ENCODE measurements at regions not wholly inside any gene's neighbourhood (a gene's known extent, or its start where the extent isn't known, plus 50 kb on each side); places are given as distances from the start of the nearest gene placed in this dataset.
"Not testable (repeated sequence)": the region's sequence is repeated elsewhere in the genome, so short reads cannot be mapped to it uniquely, and the experiment has no call there.

DNA sequence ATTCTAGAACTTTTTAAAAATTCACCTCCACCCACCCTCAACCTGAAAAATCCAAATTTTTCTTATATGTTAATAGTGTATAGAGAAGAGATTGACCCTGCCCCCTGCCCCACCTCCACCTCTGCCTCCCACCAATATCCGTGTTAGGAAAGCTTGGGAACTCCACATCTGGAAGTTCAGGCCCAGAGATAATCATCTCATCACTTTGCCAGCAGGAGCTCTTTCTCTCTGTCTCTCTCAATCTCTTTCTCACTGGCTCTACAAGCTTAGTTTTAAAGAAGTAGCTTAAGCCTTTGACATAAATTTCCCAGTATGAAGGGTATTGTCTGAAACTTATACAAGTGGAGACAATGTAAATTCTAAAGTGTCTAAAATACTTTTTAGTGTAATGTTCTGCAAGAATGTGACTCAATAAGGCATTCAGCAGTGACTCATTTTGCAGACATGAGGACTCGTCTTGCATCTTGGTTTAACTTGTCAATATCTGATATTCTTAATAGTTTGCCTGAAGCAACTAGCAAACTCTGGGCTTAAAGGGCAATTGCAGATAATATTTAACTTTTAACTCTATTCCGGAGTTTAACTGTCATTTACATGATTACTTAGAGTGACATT is 299.8 kb upstream of the EPHA3 start:
- DNase-seq (ENCODE audit: low spot score) = no peak

DNA sequence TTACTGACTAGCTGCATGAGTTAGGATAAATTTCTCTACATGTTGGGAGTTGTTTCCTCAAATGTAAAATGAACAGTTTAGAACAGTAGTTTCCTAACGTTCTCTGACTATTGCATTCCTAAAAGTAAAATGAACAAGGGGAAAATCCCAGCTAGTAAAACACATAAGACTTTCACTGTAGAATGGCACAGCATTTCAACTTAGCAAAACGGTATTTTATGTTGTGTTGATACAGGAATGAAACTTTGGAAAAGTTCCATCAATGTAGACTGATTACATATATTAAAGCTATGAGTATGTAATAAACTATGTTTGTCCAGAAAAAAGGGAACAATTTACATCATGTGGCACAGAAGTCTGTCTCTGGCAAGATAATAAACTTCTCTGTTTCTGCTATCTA is 297.4 kb upstream of the EPHA3 start:
- no peak for DNase-seq (ENCODE audit: low spot score)

DNA sequence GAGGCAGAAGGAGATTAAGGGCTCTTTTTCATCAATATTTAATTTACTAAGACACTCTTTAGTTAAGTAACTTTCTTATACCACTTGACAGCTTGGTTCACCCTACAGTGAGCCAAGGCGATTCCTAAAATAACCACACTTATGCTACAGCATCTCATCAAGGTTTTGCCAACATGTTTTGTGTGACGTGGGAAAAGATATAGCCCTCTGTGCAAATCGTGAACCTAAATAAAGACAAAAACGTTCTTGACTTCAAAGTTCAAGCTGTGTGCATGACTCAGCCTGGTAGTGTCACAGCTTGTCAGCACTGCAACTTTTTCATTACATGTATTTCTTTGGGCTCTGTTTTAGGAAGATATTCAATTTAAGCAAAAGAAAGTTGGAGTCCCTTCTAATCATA is 297.0 kb upstream of the EPHA3 start:
- no peak for DNase-seq (ENCODE audit: low spot score)

GRCh38 chr3:88811096-88811495 is 296.3 kb upstream of the EPHA3 start:
- no peak for DNase-seq (ENCODE audit: low spot score)

DNA sequence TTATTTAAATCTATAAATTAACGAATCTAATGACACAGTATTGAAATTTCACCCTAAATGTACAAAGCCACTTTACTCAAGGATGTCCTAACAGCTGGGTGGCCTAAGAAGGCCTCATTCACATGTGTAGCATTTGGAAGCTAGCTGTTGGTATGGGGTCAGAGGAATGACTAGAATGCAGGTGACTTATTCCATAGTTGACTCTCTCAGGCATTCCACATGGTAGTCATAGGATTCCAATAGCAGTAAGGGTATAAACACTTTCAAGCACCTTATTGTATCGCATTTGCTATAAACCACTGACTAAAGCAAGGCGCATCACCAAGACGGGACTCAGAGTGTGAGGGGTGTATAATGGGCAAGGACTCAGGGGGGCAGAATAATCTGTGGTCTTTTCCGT is 294.8 kb upstream of the EPHA3 start:
- DNase-seq (ENCODE audit: low spot score) = no peak

GRCh38 chr3:88816445-88816844 is 291.0 kb upstream of the EPHA3 start:
- no peak for DNase-seq (ENCODE audit: low spot score)

- no peak for DNase-seq (ENCODE audit: low spot score)
Observed at GRCh38 chr3:88824666-88825564, 282.5 kb upstream of the EPHA3 start.

DNA sequence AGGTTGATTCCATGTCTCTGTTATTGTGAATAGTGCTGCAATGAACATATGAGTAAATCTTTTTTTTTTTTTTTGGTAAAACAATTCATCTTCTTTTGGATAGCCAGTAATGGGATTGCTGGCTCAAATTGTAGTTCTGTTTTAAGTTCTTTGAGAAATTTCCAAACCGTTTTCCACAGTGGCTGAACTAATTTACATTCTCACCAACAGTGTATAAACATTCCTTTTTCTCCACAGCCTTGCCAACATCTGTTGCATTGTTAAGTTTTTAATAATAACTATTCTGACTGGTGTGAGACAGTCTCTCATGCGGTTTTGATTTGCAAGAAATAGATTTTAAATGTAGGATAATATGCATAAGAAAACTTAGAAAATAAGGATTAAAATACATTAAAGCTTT is 279.0 kb upstream of the EPHA3 start:
- DNase-seq (ENCODE audit: low spot score) = no peak

GRCh38 chr3:88852606-88853005 is 254.8 kb upstream of the EPHA3 start:
- DNase-seq (ENCODE audit: low spot score) = no peak

DNA sequence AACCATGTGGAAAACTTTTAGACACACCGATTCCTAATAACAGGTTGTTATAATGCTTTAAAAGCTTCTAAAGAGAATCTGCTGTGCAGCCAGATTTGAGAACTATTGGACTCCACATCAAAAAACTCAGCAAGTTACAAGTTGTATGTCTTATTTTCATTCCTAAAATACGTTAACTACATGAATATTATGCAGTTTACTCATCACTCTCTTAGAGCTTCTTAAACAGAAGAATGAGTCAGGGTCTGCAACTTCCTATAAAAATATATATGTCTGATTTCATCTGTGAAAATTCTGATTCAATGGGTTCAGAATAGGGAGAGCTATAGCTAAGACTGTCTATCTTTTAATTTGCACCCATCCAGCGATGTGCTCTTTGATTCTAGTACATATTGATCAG is 244.2 kb upstream of the EPHA3 start:
- DNase-seq (ENCODE audit: low spot score) = no peak

- DNase-seq (ENCODE audit: low spot score) = no peak
Observed at GRCh38 chr3:88876724-88877123, 230.7 kb upstream of the EPHA3 start.

DNA sequence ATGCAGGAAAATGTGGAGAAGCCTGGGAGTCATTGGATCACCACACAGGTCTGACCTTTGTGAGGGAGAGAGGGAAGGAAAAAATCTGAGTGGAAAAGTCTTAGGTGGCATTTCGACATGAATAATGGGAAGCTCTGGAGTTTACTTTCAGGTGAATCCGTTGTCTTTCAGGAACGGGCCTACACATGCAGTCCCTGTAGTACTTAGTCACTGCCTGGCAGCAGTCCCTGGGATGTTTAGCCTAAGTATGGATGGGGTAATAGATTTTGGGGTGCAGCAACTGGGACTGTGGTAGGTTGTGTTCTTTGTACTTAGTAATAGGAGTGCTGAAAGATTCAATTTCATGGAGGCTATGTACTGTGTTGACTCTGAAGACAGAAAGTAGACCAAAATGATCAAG is 227.5 kb upstream of the EPHA3 start:
- DNase-seq (ENCODE audit: low spot score) = no peak

GRCh38 chr3:88882121-88882520 is 225.3 kb upstream of the EPHA3 start:
- no peak for DNase-seq (ENCODE audit: low spot score)

- not testable (repeated sequence) for DNase-seq (ENCODE audit: low spot score)
Observed at GRCh38 chr3:88886624-88887023, 220.8 kb upstream of the EPHA3 start.

GRCh38 chr3:88896026-88896425 is 211.4 kb upstream of the EPHA3 start:
- DNase-seq (ENCODE audit: low spot score) = no peak

DNA sequence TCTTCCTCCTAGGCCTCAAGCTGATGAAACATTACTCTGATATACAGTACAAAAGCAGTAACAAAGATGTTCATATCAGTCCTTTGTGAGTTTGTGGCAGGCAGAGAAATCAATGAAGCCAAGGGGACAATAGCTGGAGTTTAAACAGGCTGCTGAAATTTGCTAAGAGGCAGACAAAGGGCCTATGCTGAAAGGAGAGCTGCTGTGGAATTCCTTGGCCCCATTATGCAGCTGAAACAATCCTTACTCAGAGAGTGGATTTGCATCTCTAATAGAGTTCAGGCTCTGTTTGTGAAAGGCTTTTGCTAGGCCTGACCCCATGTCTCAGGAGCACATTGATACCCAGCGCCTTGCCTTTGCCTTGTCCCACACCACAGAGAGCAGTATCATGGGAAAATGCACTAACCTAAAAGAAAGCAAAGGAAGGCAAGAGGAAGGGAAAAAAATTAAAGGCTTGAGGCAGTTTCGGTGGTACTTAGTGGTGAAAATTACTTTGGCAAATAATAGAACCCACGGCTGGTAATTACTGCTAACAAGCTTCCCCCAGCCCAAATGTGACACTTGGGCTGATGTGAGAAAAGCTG is 195.0 kb upstream of the EPHA3 start:
- no peak for DNase-seq (ENCODE audit: low spot score)

DNA sequence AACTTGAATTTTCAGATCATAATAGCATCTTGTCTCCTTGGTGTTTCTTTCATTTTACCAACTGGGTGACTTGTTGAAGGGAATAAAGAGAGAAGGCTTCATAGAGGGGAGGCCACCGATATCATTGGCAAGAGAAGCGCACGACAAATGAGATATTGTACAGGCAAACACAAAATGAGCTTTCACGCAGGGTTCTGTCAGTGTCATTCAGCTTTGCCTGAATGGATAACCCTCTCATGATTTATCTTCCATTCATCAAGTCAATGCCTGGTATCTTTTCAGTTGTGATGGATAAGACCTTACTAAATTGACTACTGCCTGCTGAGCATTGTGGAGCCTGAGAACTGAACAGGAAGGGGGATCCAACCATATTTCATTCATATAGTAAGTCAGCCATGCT is 188.6 kb upstream of the EPHA3 start:
- DNase-seq (ENCODE audit: low spot score) = no peak

DNA sequence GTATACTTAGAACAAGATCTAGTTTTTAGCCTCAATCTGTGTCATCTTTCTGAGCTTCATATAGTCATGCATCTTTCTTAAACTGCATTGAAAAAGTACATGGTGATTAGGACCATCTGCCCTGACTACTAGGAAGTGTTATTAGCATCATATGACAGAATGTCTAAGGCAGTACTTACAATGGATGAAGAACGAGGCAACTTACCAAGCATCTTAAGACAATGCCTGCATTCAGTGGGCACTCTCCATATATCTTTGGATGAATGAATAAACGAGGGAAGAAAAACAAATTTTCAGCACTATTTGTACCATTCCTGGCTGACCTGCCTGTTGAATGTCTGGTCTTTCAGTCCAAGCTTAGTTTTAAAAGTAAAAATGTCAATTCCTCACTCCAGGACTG is 185.4 kb upstream of the EPHA3 start:
- DNase-seq (ENCODE audit: low spot score) = no peak

DNA sequence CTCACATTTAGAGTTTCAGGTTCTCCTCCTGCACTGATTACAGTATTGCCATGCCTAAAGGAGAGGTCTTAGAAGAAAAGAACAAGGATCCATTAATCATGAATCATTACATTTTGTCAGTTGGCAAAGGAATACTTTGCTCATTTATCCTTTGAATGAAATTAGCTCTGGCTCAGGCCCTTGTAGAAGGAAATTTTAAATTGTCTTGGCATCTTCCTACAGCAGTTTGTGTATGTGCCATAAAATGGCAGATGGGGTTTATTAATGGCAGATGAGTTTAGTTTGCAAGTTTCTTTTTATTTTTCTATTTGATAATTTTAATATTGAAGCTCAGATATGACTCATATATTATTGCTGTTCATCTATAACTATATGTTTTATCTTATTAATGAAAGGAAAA is 181.2 kb upstream of the EPHA3 start:
- no peak for DNase-seq (ENCODE audit: low spot score)

- DNase-seq (ENCODE audit: low spot score) = no peak
Observed at GRCh38 chr3:88930611-88931010, 176.8 kb upstream of the EPHA3 start.

- DNase-seq (ENCODE audit: low spot score) = no peak
Observed at GRCh38 chr3:88936831-88937230, 170.6 kb upstream of the EPHA3 start.

DNA sequence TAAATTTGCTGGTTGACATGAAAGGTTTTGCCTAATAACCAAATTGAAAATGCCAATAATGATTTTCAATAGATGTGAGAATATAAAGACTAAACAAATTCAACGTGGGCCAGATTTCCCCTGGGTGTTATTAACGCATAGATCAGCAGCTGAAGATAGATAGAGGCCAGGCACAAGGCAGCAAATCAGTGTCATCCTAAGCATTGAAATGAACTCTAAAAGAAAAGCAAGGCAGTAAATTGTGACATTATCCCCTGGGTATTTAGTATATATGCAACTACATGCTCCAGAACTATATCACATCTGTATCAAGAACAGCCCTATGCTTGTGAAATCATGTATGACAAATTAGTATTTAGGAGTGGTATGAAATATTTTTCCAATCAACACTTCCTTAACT is 167.1 kb upstream of the EPHA3 start:
- no peak for DNase-seq (ENCODE audit: low spot score)

DNA sequence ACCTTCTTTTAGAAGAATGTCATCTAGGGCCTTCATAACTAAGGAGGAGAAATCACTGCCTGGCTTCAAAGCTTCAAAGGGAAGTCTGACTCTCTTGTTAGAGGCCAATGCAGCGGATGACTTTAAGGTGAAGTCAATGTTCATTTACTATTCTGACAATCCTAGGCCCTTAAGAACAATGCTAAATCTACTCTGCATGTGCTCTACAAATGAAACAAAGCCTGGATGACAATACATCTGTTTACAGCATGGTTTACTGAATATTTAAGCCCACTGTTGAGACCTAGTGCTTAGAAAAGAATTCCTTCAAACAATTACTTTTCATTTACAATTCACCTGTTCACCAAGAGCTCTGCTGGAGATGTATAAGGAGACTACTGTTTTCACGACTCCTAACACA is 160.4 kb upstream of the EPHA3 start:
- DNase-seq (ENCODE audit: low spot score) = no peak
